DND-41 (cell line): ENCODE measurements at regions not wholly inside any gene's neighbourhood (a gene's known extent, or its start where the extent isn't known, plus 50 kb on each side); places are given as distances from the start of the nearest gene placed in this dataset.
"Not testable (repeated sequence)": the region's sequence is repeated elsewhere in the genome, so short reads cannot be mapped to it uniquely, and the experiment has no call there.

Experiments
- ATAC-seq: fragments of 200-7000 bp; cut with Tn5 transposase; 3 replicates; pipeline ENCODE4 v1.9.1; 2021; ENCODE audit warnings: low read depth; ENCODE audit not compliant: insufficient read depth
- DNase-seq: peaks from one replicate; pipeline ENCODE4 v3.0.0-alpha.2; 2020
- H2AFZ ChIP-seq: 2 replicates; pipeline ENCODE4 v1.6.0; 2012; ENCODE audit warnings: low read depth, low read length
- H3K27ac ChIP-seq: 2 replicates; pipeline ENCODE4 v1.5.1; 2012; ENCODE audit warnings: low read length, inconsistent platforms
- H3K27me3 ChIP-seq: fragments of 200-600 bp; sonication (generic); 2 replicates; pipeline ENCODE4 v1.6.0; 2012; ENCODE audit warnings: low read length, mild to moderate bottlenecking, inconsistent platforms; ENCODE audit not compliant: insufficient read depth, poor library complexity
- H3K36me3 ChIP-seq: 2 replicates; pipeline ENCODE4 v1.5.1; 2012; ENCODE audit warnings: low read length, inconsistent platforms; ENCODE audit not compliant: insufficient read depth
- H3K4me1 ChIP-seq: 2 replicates; pipeline ENCODE4 v1.5.1; 2012; ENCODE audit warnings: mild to moderate bottlenecking, low read length; ENCODE audit not compliant: insufficient read depth
- H3K4me2 ChIP-seq: 2 replicates; pipeline ENCODE4 v1.6.0; 2012; ENCODE audit warnings: mild to moderate bottlenecking, moderate library complexity, low read length, inconsistent platforms; ENCODE audit not compliant: insufficient read depth
- H3K4me3 ChIP-seq, 2 experiments: fragments of 200-600 bp in 1 of 2; shearing (Covaris generic) in 1 of 2; 2 replicates each; pipeline ENCODE4 v1.5.1; 2012 to 2016; ENCODE audit warnings: inconsistent platforms in 2 of 2, low read length in 2 of 2, mild to moderate bottlenecking in 2 of 2, low read depth in 1 of 2, moderate library complexity in 1 of 2
- H3K79me2 ChIP-seq: 2 replicates; pipeline ENCODE4 v1.6.0; 2012; ENCODE audit warnings: low read length, inconsistent platforms; ENCODE audit not compliant: insufficient read depth
- H3K9ac ChIP-seq: 2 replicates; pipeline ENCODE4 v1.6.0; 2012; ENCODE audit warnings: low read depth, mild to moderate bottlenecking, inconsistent platforms, low read length, moderate library complexity
- H3K9me3 ChIP-seq: 2 replicates; pipeline ENCODE4 v1.5.1; 2012; ENCODE audit warnings: low read length, moderate library complexity, mild to moderate bottlenecking, inconsistent platforms; ENCODE audit not compliant: insufficient read depth, severe bottlenecking
- H4K20me1 ChIP-seq: 2 replicates; pipeline ENCODE4 v1.6.0; 2012; ENCODE audit warnings: low read length; ENCODE audit not compliant: insufficient read depth
- EZH2 ChIP-seq: IDR thresholded peaks from 3 replicates; pipeline ENCODE4 v1.6.1; 2012; ENCODE audit warnings: borderline replicate concordance, low read depth, mild to moderate bottlenecking, moderate library complexity, low read length, inconsistent platforms; ENCODE audit not compliant: severe bottlenecking
- TF ChIP-seq, protein P1 (sequence below): IDR thresholded peaks from 2 replicates; pipeline ENCODE4 v1.5.1; 2012; ENCODE audit warnings: borderline replicate concordance, low read length, moderate library complexity, mild to moderate bottlenecking; ENCODE audit not compliant: poor library complexity, severe bottlenecking; ENCODE audit errors: extremely low read depth

DNA sequence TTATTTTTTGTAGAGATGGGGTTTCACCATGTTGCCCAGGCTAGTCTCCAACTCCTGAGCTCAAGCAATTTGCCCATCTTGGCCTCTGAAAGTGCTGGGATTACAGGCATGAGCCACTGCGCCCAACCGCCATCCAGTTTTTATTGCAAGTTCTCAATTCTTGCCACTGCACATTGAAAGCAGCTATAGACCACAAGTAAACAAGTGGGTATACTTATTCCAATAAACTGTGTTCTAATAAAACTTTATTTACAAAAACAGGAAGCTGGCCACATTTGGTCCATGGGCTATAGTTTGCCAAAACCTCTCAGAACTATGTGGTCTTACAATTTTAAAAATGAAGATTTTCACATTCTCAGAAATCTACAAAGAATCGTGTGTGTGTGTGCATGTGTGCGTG lies 313.6 kb upstream of the RASGEF1B start:
- no peak overlapping the region for H2AFZ ChIP-seq
- DNase-seq (no peak), ATAC-seq (no peak)
- no peaks in the 10 kb centered on the region for H3K9me3 ChIP-seq
- H3K79me2 ChIP-seq, result no peaks in the 10 kb centered on the region
- H3K4me3 ChIP-seq, result no peak overlapping the region
- no peak overlapping the region for H3K27ac ChIP-seq
- TF ChIP-seq, protein P1, sequence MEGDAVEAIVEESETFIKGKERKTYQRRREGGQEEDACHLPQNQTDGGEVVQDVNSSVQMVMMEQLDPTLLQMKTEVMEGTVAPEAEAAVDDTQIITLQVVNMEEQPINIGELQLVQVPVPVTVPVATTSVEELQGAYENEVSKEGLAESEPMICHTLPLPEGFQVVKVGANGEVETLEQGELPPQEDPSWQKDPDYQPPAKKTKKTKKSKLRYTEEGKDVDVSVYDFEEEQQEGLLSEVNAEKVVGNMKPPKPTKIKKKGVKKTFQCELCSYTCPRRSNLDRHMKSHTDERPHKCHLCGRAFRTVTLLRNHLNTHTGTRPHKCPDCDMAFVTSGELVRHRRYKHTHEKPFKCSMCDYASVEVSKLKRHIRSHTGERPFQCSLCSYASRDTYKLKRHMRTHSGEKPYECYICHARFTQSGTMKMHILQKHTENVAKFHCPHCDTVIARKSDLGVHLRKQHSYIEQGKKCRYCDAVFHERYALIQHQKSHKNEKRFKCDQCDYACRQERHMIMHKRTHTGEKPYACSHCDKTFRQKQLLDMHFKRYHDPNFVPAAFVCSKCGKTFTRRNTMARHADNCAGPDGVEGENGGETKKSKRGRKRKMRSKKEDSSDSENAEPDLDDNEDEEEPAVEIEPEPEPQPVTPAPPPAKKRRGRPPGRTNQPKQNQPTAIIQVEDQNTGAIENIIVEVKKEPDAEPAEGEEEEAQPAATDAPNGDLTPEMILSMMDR, result no peak
- TF ChIP-seq EZH2, result no peak
- H3K4me2 ChIP-seq, result no peak overlapping the region
- no peaks in the 10 kb centered on the region for H4K20me1 ChIP-seq
- H3K4me1 ChIP-seq, result no peaks in the 10 kb centered on the region
- H3K27me3 ChIP-seq, result no peaks in the 10 kb centered on the region
- H3K36me3 ChIP-seq, result no peaks in the 10 kb centered on the region
- H3K9ac ChIP-seq, result no peak overlapping the region

DNA sequence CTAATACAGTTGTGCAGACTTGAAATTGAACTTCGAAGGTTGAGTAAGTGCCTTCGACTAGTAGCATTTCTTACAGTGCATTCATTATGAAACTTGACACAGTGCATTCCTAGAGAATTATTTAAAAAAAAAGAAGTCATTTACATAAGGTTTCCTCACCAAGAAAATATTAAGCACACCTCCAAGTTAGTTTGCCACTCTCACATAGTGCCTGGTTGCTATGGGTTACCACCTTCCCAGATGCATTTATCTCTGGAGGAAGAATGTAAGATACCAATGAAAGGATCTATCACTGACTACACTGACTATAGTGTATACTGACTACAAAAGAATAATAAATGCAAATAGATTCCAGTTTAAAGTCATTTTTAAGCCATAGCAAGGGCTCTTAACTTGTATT lies 311.9 kb upstream of the RASGEF1B start:
- Histone ChIP-seq H4K20me1 (no peaks in the 10 kb centered on the region), H3K9me3 (no peaks in the 10 kb centered on the region), H3K4me3 (no peak overlapping the region), H2AFZ (no peak overlapping the region), H3K79me2 (no peaks in the 10 kb centered on the region), H3K36me3 (no peaks in the 10 kb centered on the region), H3K9ac (no peak overlapping the region), H3K27ac (no peak overlapping the region), H3K27me3 (no peaks in the 10 kb centered on the region), H3K4me1 (no peaks in the 10 kb centered on the region), H3K4me2 (no peak overlapping the region)
- TF ChIP-seq, protein P1, result no peak
- no peak for TF ChIP-seq EZH2
- no peak for ATAC-seq
- no peak for DNase-seq

DNA sequence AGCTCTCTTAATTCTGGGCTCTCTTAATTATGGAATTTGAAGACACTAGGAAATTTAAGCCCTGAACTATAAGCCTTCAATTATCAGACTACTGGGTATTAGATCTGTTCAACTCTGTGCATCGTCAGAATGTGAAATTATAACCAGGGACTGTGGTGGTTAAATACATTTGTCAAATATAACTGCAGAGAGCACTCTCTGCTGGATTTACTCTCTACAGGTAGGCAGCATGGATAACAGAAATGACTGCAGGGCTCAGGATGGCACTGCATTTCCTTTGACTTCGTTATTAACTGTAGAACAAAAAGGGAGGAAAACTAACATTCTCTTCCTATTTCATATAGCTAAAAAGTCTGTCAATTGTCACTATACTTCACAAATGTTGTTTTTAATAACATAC lies 310.1 kb upstream of the RASGEF1B start:
- TF ChIP-seq, protein P1, result no peak
- no peak for TF ChIP-seq EZH2
- H4K20me1 ChIP-seq, result no peaks in the 10 kb centered on the region
- H3K4me1 ChIP-seq, result no peaks in the 10 kb centered on the region
- H3K79me2 ChIP-seq, result no peaks in the 10 kb centered on the region
- no peaks in the 10 kb centered on the region for H3K27me3 ChIP-seq
- ATAC-seq (no peak), DNase-seq (no peak)
- H2AFZ ChIP-seq, result no peak overlapping the region
- no peak overlapping the region for H3K4me3 ChIP-seq
- H3K4me2 ChIP-seq, result no peak overlapping the region
- no peak overlapping the region for H3K27ac ChIP-seq
- no peaks in the 10 kb centered on the region for H3K36me3 ChIP-seq
- no peak overlapping the region for H3K9ac ChIP-seq
- H3K9me3 ChIP-seq, result no peaks in the 10 kb centered on the region

DNA sequence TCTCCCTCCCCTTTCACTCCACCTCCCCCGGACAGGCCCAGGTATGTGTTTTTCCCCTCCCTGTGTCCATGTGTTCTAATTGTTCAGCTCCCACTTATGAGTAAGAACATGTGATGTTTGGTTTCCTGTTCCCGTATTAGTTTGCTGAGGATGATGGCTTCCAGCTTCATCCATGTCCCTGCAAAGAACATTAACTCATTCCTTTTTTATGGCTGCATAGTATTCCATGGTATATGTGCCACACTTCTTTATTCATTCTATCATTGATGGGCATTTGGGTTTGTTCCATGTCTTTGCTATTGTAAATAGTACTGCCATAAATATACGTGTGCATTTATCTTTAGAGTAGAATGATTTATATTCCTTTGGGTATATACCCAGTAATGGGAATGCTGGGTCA lies 306.0 kb upstream of the RASGEF1B start:
- not testable (repeated sequence) for H3K9me3 ChIP-seq, ATAC-seq, DNase-seq, H3K27me3 ChIP-seq, H3K27ac ChIP-seq, H4K20me1 ChIP-seq, H3K9ac ChIP-seq, H3K36me3 ChIP-seq, H3K4me2 ChIP-seq, H3K4me1 ChIP-seq, H2AFZ ChIP-seq, H3K4me3 ChIP-seq, H3K79me2 ChIP-seq
